GM06990 (cell line): ENCODE measurements at regions not wholly inside any gene's neighbourhood (a gene's known extent, or its start where the extent isn't known, plus 50 kb on each side); places are given as distances from the start of the nearest gene placed in this dataset.

Experiments used
- DNase-seq: peaks from one replicate; pipeline ENCODE4 v3.0.0-alpha.2; 2011; ENCODE audit not compliant: insufficient read length; ENCODE audit errors: extremely low read depth
- H3K27me3 ChIP-seq: replicated peaks from 2 replicates; pipeline ENCODE4 v1.6.0; 2011; ENCODE audit warnings: low read length; ENCODE audit not compliant: control insufficient read depth, insufficient read depth
- H3K36me3 ChIP-seq: 2 replicates; pipeline ENCODE4 v1.5.1; 2011; ENCODE audit warnings: low read length; ENCODE audit not compliant: control insufficient read depth, insufficient read depth
- H3K4me3 ChIP-seq: replicated peaks from 2 replicates; pipeline ENCODE4 v1.5.1; 2011; ENCODE audit warnings: low read depth, mild to moderate bottlenecking, control low read depth, low read length
- TF ChIP-seq, protein P1 (sequence below): IDR thresholded peaks from 2 replicates; pipeline ENCODE4 v1.5.1; 2011; ENCODE audit warnings: low read length, control low read depth, mild to moderate bottlenecking, inconsistent platforms; ENCODE audit not compliant: insufficient read depth, poor library complexity, severe bottlenecking

DNA sequence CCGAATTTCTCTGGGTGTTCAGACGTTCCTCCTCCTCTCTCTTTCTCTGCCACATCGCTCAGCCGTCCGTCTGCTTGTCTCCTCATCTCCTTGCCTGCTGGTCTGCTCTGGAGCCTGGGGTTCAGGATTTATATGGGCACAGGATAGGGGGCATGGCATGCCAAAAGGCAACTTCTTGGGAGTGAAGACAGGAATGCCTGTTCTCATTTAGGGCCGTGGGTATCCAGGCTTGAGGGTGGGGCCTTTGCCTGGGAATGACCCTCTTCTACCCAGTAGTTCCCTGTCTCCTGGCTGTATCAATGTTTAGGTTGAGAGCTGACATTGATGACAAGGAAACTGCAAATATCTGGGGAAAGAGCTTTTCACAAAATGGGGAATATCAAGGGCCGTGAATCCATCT is 98.0 kb downstream of the HRH4 start:
- H3K4me3 ChIP-seq = no peak overlapping the region
- no peak for DNase-seq
- no peaks in the 10 kb centered on the region for H3K36me3 ChIP-seq
- TF ChIP-seq, protein P1, sequence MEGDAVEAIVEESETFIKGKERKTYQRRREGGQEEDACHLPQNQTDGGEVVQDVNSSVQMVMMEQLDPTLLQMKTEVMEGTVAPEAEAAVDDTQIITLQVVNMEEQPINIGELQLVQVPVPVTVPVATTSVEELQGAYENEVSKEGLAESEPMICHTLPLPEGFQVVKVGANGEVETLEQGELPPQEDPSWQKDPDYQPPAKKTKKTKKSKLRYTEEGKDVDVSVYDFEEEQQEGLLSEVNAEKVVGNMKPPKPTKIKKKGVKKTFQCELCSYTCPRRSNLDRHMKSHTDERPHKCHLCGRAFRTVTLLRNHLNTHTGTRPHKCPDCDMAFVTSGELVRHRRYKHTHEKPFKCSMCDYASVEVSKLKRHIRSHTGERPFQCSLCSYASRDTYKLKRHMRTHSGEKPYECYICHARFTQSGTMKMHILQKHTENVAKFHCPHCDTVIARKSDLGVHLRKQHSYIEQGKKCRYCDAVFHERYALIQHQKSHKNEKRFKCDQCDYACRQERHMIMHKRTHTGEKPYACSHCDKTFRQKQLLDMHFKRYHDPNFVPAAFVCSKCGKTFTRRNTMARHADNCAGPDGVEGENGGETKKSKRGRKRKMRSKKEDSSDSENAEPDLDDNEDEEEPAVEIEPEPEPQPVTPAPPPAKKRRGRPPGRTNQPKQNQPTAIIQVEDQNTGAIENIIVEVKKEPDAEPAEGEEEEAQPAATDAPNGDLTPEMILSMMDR = no peak
- peaks cover 1% of the 10 kb centered on the region; the same call in 1 of the 2 replicates for H3K27me3 ChIP-seq

DNA sequence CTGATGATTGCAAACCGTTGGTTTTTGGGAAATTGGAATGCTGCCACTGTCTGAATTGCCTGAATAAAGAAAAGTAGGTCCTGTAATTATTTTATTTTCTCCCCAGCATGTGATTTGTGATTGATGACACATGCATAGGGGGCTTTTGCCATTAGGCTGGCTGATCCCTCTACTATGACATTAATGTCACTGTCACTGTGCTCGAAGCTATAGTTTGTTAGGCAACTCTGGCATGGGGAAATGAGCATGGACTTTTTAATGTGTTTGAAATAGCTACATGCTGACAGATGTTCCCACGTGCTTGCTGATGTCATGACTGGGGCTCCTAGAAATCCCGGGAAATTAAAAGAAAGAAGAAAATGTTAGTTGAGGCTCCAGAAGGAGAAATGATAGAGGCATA is 99.1 kb downstream of the HRH4 start:
- no peak for DNase-seq
- Histone ChIP-seq H3K4me3 (no peak overlapping the region), H3K27me3 (peaks cover 1% of the 10 kb centered on the region; the same call in 1 of the 2 replicates), H3K36me3 (no peaks in the 10 kb centered on the region)
- TF ChIP-seq, protein P1 = no peak

DNA sequence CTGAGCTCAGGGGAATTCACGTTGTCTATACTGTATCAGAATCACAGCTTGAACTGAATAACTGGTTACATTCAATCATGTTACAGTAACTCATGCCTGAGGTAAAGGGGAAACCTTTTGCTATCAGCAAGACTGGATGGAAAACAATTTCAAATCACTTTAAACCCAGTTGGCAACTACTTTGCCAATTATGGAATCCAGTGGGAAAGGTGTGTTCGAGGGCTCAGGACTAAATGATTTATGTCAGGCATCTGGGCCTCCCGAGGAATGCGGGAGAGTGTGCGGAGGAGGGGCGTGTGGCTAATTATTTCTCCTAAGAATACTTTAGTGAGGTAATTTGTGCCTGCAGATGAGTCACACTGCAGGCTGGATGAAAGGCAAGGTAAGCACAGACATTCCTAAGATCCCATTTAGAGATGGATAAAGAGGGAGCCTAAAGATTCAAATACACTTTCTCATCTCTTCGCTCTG is 100.1 kb downstream of the HRH4 start:
- Histone ChIP-seq H3K27me3 (peaks cover 1% of the 10 kb centered on the region; the same call in 1 of the 2 replicates), H3K4me3 (no peak overlapping the region), H3K36me3 (no peaks in the 10 kb centered on the region)
- TF ChIP-seq, protein P1 = no peak
- no peak for DNase-seq

DNA sequence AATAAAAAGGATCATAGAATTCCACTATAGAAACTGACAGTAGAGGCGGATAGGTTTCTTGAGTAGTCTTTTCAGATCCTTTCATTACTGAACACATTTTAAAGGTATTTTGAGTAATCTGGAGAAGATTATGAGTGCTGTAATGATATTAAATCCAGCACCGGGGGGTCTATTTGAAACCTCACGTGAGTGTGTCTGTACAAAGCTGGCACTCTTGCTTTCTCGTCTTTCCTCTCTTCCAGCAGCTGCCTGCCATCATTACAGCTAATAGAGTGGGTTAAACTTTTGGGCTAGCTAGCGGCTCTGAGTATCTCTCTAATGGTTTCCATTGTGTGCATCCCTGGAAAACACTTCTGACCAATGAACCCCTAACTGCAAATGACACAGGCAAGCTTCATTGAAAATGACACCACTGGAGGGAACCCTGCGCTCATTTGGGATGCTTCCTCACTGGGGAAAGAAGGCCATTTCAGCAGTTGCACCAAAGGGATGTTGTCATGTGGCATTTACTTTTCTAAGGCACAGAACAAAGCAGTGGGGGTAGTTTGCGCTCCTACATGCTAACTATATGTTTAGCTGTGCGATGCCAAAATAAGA is 101.0 kb downstream of the HRH4 start:
- TF ChIP-seq, protein P1 = no peak
- Histone ChIP-seq H3K27me3 (peaks cover 1% of the 10 kb centered on the region; the same call in 1 of the 2 replicates), H3K36me3 (no peaks in the 10 kb centered on the region), H3K4me3 (no peak overlapping the region)
- DNase-seq = no peak

DNA sequence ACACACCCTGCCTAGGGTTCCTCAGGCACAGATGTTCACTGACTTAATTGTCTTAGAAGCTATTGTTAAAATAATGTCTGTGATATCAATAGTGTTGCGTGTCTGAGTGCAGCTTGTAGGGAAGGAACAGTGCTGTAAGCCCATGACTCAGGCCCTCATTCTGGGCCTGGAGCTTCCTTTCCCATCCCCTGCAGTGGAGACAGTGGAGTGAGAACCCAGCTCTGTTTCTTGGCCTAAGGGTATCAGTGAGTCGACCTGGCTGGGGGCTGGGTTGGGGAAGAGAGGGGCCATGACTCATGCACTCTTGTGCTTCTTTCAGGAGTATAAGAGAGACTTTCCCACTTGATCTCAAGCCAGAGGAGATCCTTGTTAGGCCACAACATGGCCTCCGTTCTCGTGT is 106.8 kb downstream of the HRH4 start:
- no peaks in the 10 kb centered on the region for H3K36me3 ChIP-seq
- H3K27me3 ChIP-seq = no peaks in the 10 kb centered on the region
- DNase-seq = no peak
- H3K4me3 ChIP-seq = no peak overlapping the region
- TF ChIP-seq, protein P1 = no peak

DNA sequence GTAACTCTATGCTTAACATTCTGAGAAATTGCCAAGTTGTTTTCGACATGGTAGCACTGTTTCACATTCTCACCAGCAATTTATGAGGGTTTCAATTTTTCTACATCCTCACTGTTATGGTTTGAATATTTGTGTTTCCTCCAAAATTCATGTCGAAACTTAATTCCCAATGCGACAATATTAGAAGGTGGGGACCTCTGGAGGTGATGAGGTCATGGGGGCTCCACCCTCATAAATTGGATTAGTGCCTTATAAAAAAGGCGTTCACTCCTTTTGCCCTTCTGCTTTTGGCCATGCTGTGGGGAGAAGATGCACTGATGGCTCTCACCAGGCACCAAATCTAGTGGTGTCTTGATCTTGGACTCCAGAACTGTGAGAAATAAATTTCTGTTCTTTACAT is 110.3 kb downstream of the HRH4 start:
- H3K36me3 ChIP-seq = no peaks in the 10 kb centered on the region
- no peak for DNase-seq
- no peak overlapping the region for H3K4me3 ChIP-seq
- TF ChIP-seq, protein P1 = no peak
- no peaks in the 10 kb centered on the region for H3K27me3 ChIP-seq
